Cardiac muscle cell (in vitro differentiated cells and primary cell): ENCODE measurements at regions not wholly inside any gene's neighbourhood (a gene's known extent, or its start where the extent isn't known, plus 50 kb on each side); places are given as distances from the start of the nearest gene placed in this dataset.

Experiments used
- DNase-seq, 2 donors: peaks; one replicate each; pipeline versions ENCODE4 v3.0.0 to v3.0.0-alpha.2; 2010 to 2017; ENCODE audit warnings: low read depth in 1 of 2, low spot score in 1 of 2
- H3K27ac ChIP-seq: fragments of 200-600 bp; sonication (generic); 2 replicates; pipeline ENCODE4 v1.5.1; 2016
- H3K27me3 ChIP-seq: fragments of 200-600 bp; sonication (generic); 2 replicates; pipeline ENCODE4 v1.6.0; 2016; ENCODE audit warnings: control low read depth
- H3K36me3 ChIP-seq: fragments of 200-600 bp; sonication (generic); 2 replicates; pipeline ENCODE4 v1.5.1; 2016; ENCODE audit warnings: control low read depth
- H3K4me1 ChIP-seq: fragments of 200-600 bp; sonication (generic); 2 replicates; pipeline ENCODE4 v1.8.1; 2017; ENCODE audit warnings: low read depth, mild to moderate bottlenecking, mixed run types
- H3K4me3 ChIP-seq: fragments of 200-600 bp; sonication (generic); 2 replicates; pipeline ENCODE4 v1.5.1; 2016; ENCODE audit warnings: mild to moderate bottlenecking
- H3K9me3 ChIP-seq: fragments of 200-600 bp; sonication (generic); 2 replicates; pipeline ENCODE4 v1.5.1; 2017; ENCODE audit warnings: low read depth, mild to moderate bottlenecking, control low read depth
- TF ChIP-seq, protein P1 (sequence below): IDR thresholded peaks from 2 replicates; pipeline ENCODE4 v1.5.1; 2012; ENCODE audit warnings: low read depth, mild to moderate bottlenecking, low read length

DNA sequence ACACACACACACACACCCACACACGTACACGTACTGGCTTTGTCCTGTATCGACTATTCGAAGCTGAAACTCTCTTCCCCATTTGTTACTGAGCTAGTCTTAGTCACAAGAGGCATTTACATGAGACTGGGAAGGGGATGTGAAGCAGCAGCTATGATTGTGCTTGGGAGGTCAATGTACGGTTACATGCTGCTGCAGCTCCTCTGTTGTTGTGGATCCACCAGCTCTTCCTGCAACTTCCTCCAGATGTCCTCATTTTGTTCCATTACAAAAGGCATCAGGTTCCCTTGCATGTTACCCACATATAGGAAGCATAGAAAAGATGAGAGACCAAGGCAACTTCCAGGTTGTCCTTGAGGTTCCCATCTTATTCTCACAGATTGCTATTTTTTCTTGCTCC lies 612.4 kb upstream of the IMPG1 start:
- no peak overlapping the region for H3K4me3 ChIP-seq
- H3K9me3 ChIP-seq, result no peaks in the 10 kb centered on the region
- no peaks in the 10 kb centered on the region for H3K4me1 ChIP-seq
- peak; percentile 23 to 32 for DNase-seq
- TF ChIP-seq, protein P1, sequence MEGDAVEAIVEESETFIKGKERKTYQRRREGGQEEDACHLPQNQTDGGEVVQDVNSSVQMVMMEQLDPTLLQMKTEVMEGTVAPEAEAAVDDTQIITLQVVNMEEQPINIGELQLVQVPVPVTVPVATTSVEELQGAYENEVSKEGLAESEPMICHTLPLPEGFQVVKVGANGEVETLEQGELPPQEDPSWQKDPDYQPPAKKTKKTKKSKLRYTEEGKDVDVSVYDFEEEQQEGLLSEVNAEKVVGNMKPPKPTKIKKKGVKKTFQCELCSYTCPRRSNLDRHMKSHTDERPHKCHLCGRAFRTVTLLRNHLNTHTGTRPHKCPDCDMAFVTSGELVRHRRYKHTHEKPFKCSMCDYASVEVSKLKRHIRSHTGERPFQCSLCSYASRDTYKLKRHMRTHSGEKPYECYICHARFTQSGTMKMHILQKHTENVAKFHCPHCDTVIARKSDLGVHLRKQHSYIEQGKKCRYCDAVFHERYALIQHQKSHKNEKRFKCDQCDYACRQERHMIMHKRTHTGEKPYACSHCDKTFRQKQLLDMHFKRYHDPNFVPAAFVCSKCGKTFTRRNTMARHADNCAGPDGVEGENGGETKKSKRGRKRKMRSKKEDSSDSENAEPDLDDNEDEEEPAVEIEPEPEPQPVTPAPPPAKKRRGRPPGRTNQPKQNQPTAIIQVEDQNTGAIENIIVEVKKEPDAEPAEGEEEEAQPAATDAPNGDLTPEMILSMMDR, result peak; percentile 11
- no peaks in the 10 kb centered on the region for H3K36me3 ChIP-seq
- H3K27me3 ChIP-seq, result no peaks in the 10 kb centered on the region
- no peak overlapping the region for H3K27ac ChIP-seq

DNA sequence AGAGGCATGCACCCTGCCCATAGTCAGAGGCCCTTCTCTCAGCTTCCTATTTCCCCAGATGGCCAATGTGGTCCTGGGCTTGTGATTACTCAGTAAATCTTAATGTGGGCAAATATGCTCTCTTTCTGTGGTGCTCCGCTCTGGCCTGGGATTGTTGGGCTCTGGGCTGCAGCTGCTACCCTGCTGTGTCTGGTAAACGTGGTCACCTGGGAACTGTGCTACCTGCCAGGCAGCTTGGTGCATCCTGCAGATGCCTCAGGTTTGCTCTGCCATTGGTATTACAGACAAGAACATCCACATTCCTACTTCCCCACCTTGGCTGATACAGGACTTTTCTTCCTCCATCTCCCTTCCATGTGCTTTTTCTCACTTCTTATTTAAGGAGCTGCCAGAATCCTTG lies 611.5 kb upstream of the IMPG1 start:
- Histone ChIP-seq H3K27ac (no peak overlapping the region), H3K27me3 (no peaks in the 10 kb centered on the region), H3K9me3 (no peaks in the 10 kb centered on the region), H3K36me3 (no peaks in the 10 kb centered on the region), H3K4me3 (no peak overlapping the region), H3K4me1 (no peaks in the 10 kb centered on the region)
- no peak for DNase-seq
- TF ChIP-seq, protein P1, result no peak

DNA sequence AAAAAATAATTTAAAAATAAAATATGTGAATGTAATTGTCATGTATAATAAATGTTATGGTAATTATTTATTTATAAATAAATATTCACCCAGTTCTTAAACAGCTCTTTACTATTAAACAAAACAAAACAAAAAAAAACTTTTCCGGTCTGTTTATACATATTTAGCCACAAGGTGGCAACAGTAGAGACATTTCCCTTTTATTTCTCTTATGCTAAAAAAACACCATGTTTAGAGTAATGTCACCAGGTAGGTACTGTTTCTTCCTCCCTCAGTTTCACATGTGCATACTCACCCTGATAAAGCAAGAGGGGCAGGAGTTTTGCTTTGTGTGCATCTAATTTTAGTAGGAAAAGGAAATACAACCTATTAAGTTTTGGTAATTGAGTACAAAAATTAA lies 610.4 kb upstream of the IMPG1 start:
- Histone ChIP-seq H3K27me3 (no peaks in the 10 kb centered on the region), H3K4me3 (no peak overlapping the region), H3K9me3 (no peaks in the 10 kb centered on the region), H3K4me1 (no peaks in the 10 kb centered on the region), H3K36me3 (no peaks in the 10 kb centered on the region), H3K27ac (no peak overlapping the region)
- TF ChIP-seq, protein P1, result peak; percentile 46
- peak; percentile 16 to 40 for DNase-seq

DNA sequence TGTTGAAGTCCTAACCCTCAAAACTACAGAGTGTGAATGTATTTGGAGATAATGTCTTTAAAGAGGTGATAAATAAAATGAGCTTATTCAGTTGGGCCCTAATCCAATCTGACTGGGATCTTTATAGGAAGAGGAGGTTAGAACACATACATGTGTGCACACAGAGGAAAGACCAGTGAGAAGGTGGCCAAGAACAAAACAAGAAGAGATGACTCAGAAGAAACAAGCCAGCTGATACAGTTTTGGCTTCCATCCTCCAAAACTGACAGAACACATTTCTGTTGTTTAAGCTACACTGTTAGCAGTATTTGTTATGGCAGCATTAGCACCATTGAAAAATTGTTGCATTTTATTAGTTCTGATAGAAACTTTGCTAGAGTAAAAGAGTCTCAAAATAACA lies 609.3 kb upstream of the IMPG1 start:
- peak in 1 of 2 donors; percentile 77 for DNase-seq
- H3K36me3 ChIP-seq, result no peaks in the 10 kb centered on the region
- TF ChIP-seq, protein P1, result no peak
- H3K4me3 ChIP-seq, result no peak overlapping the region
- H3K9me3 ChIP-seq, result no peaks in the 10 kb centered on the region
- no peak overlapping the region for H3K27ac ChIP-seq
- no peaks in the 10 kb centered on the region for H3K27me3 ChIP-seq
- H3K4me1 ChIP-seq, result no peaks in the 10 kb centered on the region

DNA sequence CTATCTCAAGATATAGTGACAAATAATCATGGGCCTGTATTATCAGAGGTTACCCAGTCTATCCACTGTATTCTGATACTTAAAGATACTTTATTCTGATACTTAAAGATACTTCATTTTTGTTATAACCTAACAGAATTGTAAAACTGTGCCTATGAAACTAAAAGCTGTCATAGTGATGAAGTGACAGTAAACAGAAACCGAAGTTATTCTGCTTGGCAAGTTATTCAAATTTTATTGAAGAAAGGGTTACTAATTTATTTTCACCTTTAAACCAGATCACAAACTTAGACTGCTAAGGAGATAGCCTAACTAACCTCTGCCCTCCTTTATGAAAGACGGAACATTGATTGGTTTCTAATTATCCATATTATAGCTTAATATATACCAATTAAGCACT lies 604.6 kb upstream of the IMPG1 start:
- no peaks in the 10 kb centered on the region for H3K36me3 ChIP-seq
- no peak overlapping the region for H3K27ac ChIP-seq
- no peaks in the 10 kb centered on the region for H3K4me1 ChIP-seq
- no peak for DNase-seq
- H3K4me3 ChIP-seq, result no peak overlapping the region
- no peaks in the 10 kb centered on the region for H3K27me3 ChIP-seq
- TF ChIP-seq, protein P1, result no peak
- H3K9me3 ChIP-seq, result no peaks in the 10 kb centered on the region

DNA sequence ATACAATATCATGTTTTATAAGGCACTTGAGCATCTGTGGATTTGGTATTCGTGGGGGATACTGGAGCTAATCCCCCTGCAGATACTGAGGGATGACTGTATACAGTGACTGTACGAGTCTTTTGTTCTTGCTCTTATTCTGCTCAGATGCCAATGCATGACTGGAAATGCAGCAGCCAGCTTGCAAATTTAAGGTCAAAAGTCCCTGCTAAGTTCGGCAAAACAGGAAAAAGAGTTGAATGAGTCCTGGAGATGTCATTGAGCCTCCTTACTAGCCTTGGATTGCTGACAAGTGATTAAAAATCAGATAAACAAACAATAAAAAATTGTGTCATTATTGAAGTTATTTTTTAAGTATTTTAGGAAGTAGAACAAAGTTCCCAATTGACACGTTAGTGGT lies 599.3 kb upstream of the IMPG1 start:
- Histone ChIP-seq H3K4me3 (no peak overlapping the region), H3K36me3 (no peaks in the 10 kb centered on the region), H3K27ac (no peak overlapping the region), H3K4me1 (no peaks in the 10 kb centered on the region), H3K27me3 (no peaks in the 10 kb centered on the region), H3K9me3 (no peaks in the 10 kb centered on the region)
- TF ChIP-seq, protein P1, result no peak
- no peak for DNase-seq
